Mammary epithelial cell (primary cell): ENCODE measurements at regions not wholly inside any gene's neighbourhood (a gene's known extent, or its start where the extent isn't known, plus 50 kb on each side); places are given as distances from the start of the nearest gene placed in this dataset.

Experiments used
- EZH2 ChIP-seq: IDR thresholded peaks from 2 replicates; pipeline ENCODE4 v1.6.1; 2012; ENCODE audit warnings: low read length, inconsistent platforms, borderline replicate concordance
- TF ChIP-seq, protein P1 (sequence below), 2 donors: IDR thresholded peaks in 1 of 2; conservative IDR thresholded peaks in 1 of 2; 2 replicates each; pipeline ENCODE4 v1.5.1; 2011 to 2012; ENCODE audit warnings: inconsistent platforms in 2 of 2, low read length in 2 of 2, mild to moderate bottlenecking in 2 of 2, control low read depth in 1 of 2, low read depth in 1 of 2; ENCODE audit not compliant: insufficient read depth in 1 of 2; ENCODE audit errors: extremely low read depth in 1 of 2

DNA sequence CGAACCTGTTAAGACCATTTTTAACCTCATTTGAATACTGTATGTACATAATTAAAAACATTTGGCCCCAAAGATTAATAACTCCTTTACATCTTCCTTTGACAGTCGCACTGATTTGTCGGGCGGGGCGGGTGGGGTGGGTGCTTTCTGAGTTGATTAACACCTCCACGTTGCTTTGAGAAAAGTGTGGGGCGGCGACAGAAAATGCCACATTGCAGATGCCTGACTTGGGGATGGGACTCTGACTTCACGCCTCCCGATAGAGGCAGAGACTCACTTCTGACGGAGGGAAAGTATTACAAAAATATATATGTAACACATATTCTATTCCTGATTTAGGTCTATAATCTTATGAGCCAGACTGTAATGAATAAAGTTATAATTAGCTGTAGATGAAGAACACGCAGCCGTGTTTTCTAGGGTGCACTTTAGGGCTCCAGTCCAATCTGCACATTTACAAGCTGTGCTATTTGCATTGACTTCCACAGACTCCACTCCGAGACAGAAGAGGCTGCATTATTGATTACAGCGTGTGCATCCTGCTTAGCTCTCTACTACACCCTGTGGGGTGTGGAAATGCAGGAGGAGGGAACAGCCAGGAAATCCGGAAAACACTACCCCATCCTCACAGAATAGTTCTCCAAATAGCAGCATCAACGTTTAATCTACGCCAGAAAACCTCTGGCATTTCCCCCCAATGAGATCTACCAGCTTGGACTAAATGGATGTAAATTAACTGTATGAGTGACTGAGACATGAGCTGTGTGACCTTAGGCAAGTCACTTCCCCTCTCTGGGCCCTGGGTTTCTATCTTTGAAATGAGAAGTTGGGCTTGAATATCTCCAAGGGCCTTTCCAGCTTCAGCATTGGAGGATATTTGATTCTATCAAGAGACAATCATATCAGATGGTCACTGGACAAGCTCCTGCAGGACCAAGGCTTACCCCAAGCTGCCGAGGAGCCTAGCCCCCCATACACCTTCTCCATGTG is 308.0 kb downstream of the RRAGC start:
- no peak for TF ChIP-seq EZH2
- TF ChIP-seq, protein P1, sequence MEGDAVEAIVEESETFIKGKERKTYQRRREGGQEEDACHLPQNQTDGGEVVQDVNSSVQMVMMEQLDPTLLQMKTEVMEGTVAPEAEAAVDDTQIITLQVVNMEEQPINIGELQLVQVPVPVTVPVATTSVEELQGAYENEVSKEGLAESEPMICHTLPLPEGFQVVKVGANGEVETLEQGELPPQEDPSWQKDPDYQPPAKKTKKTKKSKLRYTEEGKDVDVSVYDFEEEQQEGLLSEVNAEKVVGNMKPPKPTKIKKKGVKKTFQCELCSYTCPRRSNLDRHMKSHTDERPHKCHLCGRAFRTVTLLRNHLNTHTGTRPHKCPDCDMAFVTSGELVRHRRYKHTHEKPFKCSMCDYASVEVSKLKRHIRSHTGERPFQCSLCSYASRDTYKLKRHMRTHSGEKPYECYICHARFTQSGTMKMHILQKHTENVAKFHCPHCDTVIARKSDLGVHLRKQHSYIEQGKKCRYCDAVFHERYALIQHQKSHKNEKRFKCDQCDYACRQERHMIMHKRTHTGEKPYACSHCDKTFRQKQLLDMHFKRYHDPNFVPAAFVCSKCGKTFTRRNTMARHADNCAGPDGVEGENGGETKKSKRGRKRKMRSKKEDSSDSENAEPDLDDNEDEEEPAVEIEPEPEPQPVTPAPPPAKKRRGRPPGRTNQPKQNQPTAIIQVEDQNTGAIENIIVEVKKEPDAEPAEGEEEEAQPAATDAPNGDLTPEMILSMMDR (conservative IDR thresholded peaks at IDR 0.05 in 1 of 2, IDR thresholded peaks at IDR 0.05 in 1 of 2; ENCODE audit: extremely low read depth in 1 of 2, insufficient read depth in 1 of 2, low read depth in 1 of 2, low read length in 2 of 2), result no peak
